GM20000 (cell line): ENCODE measurements at regions not wholly inside any gene's neighbourhood (a gene's known extent, or its start where the extent isn't known, plus 50 kb on each side); places are given as distances from the start of the nearest gene placed in this dataset.

Source experiments
- DNase-seq: peaks from one replicate; pipeline ENCODE4 v3.0.0; 2012; ENCODE audit warnings: low spot score
- CTCF ChIP-seq: IDR thresholded peaks from 2 replicates; pipeline ENCODE4 v1.5.1; 2012; ENCODE audit warnings: mild to moderate bottlenecking, control low read depth; ENCODE audit errors: extremely low read depth, missing control alignments

GRCh38 chr1:9482403-9482802 lies 56.9 kb upstream of the SLC25A33 start:
- DNase-seq = no peak
- no peak for TF ChIP-seq CTCF

- TF ChIP-seq CTCF = no peak
- DNase-seq = no peak
Observed at GRCh38 chr1:9482816-9483572, 56.3 kb upstream of the SLC25A33 start.

GRCh38 chr1:9486466-9487140 lies 52.7 kb upstream of the SLC25A33 start:
- DNase-seq = no peak
- TF ChIP-seq CTCF = no peak
